Heart left ventricle (tissue), 13 donors: ENCODE measurements at regions not wholly inside any gene's neighbourhood (a gene's known extent, or its start where the extent isn't known, plus 50 kb on each side); places are given as distances from the start of the nearest gene placed in this dataset.
"Not testable (repeated sequence)": the region's sequence is repeated elsewhere in the genome, so short reads cannot be mapped to it uniquely, and the experiment has no call there.

Experiments
- POLR2A ChIP-seq, 2 donors: fragments of 450-650 bp; IDR thresholded peaks; one replicate each; pipeline ENCODE4 v1.6.1; 2017; ENCODE audit warnings: antibody characterized with exemption in 2 of 2, mild to moderate bottlenecking in 2 of 2, moderate library complexity in 2 of 2
- TF ChIP-seq, protein P1 (sequence below), 12 donors: fragments of 200-600 bp; sonication (generic) in 4 of 12; IDR thresholded peaks; one replicate each; pipeline versions ENCODE4 v1.5.0 to v1.8.0; 2018 to 2022; ENCODE audit warnings: antibody characterized with exemption in 12 of 12, mild to moderate bottlenecking in 5 of 12
- donor health status: ischemic (EF 13 %, LVEDD 7.1; RV severe dilation, severe dysfunction).
- donor health status: DM: no; HTN: yes; CAD: no.
- donor health status: DM: no; HTN: no; CAD: no.
- donor health status: ischemic (EF 25% LVEDD 6.9; RV normal size, moderate dysfunction).
- donor health status: ischemic (EF 25% LVEDD 5.7; RV mildly dilated, moderate dysfunction).
- donor health status: ischemic (EF 35%, LVEDD 5.7; RV mildly dilated, moderate dysfunction).
- donor health status: nonischemic (EF 11% LVEDD 7.7; RV severe dilation, severe dysfunction).
- donor health status: DM: yes; HTN: yes; CAD: no.
- donor health status: PGD.
- donor health status: ischemic (EF 29% LVEDD 5.4; RV normal size, mild dysfunction).
- donor health status: nonischemic (EF 23%, LVEDD 6.1; RV moderate dilation, normal function).

DNA sequence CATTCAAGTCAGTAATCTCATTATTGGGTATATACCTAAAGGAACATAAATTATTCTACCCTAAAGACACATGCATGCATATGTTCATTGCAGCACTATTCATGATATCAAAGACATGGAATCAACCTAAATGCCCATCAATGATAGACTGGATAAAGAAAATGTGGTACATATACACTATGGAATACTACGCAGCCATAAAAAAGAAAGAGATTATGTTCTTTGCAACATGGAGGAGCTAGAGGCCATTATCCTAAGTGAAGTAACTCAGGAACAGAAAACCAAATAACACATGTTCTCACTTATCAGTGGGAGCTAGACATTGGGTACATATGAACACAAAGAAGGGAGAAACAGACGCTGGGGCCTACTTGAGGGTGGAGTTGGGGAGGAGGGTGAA lies 471.4 kb downstream of the SIPA1L2 start:
- TF ChIP-seq POLR2A (IDR thresholded peaks at IDR 0.05): not testable (repeated sequence)
- TF ChIP-seq, protein P1, sequence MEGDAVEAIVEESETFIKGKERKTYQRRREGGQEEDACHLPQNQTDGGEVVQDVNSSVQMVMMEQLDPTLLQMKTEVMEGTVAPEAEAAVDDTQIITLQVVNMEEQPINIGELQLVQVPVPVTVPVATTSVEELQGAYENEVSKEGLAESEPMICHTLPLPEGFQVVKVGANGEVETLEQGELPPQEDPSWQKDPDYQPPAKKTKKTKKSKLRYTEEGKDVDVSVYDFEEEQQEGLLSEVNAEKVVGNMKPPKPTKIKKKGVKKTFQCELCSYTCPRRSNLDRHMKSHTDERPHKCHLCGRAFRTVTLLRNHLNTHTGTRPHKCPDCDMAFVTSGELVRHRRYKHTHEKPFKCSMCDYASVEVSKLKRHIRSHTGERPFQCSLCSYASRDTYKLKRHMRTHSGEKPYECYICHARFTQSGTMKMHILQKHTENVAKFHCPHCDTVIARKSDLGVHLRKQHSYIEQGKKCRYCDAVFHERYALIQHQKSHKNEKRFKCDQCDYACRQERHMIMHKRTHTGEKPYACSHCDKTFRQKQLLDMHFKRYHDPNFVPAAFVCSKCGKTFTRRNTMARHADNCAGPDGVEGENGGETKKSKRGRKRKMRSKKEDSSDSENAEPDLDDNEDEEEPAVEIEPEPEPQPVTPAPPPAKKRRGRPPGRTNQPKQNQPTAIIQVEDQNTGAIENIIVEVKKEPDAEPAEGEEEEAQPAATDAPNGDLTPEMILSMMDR (IDR thresholded peaks at IDR 0.05): not testable (repeated sequence)
